HEK293 (cell line): ENCODE measurements at regions not wholly inside any gene's neighbourhood (a gene's known extent, or its start where the extent isn't known, plus 50 kb on each side); places are given as distances from the start of the nearest gene placed in this dataset.
"Not testable (repeated sequence)": the region's sequence is repeated elsewhere in the genome, so short reads cannot be mapped to it uniquely, and the experiment has no call there.

Source experiments
- CTCF ChIA-PET: fragments of 350-600 bp; formaldehyde crosslinking; extraction: SDS; loops from one replicate; lab custom pipeline; 2021; ENCODE audit warnings: antibody characterized with exemption; lab: Yijun Ruan, JAX
- POLR2A ChIA-PET: fragments of 300-600 bp; formaldehyde crosslinking; extraction: SDS; loops from one replicate; lab custom pipeline; 2020; ENCODE audit warnings: antibody characterized with exemption, inconsistent platforms; lab: Yijun Ruan, JAX
- H3K27ac ChIP-seq: fragments of 200-500 bp; sonication (Bioruptor generic); 2 replicates; pipeline ENCODE4 v1.5.1; 2014; ENCODE audit warnings: low read depth, low read length, control low read depth, inconsistent platforms; ENCODE audit errors: extremely low read depth
- H3K36me3 ChIP-seq, 2 experiments: fragments of 200-500 bp in 1 of 2; sonication (Bioruptor generic) in 1 of 2; 1 replicate in 1 of 2; 2 replicates in 1 of 2; pipeline ENCODE4 v1.5.1; 2014 to 2017; ENCODE audit warnings: inconsistent platforms in 2 of 2, low read length in 2 of 2; ENCODE audit not compliant: control insufficient read depth in 2 of 2, insufficient read depth in 1 of 2
- H3K4me1 ChIP-seq: fragments of 200-500 bp; sonication (Bioruptor generic); 2 replicates; pipeline ENCODE4 v1.5.1; 2014; ENCODE audit warnings: mild to moderate bottlenecking, low read length, inconsistent platforms; ENCODE audit not compliant: control insufficient read depth, insufficient read depth
- H3K4me3 ChIP-seq: 2 replicates; pipeline ENCODE4 v1.5.1; 2011; ENCODE audit warnings: low read depth, mild to moderate bottlenecking, control low read depth, low read length, moderate library complexity
- H3K9me3 ChIP-seq: fragments of 200-500 bp; sonication (Bioruptor generic); 2 replicates; pipeline ENCODE4 v1.5.1; 2014; ENCODE audit warnings: low read depth, low read length, inconsistent platforms; ENCODE audit not compliant: control insufficient read depth, insufficient read depth
- RBAK ChIP-seq: fragments of 450-650 bp; formaldehyde crosslinking; IDR thresholded peaks from 2 replicates; pipeline ENCODE4 v1.5.1; 2016; ENCODE audit warnings: missing biosample characterization, missing genetic modification characterization
- SP2 ChIP-seq: fragments of 450-650 bp; formaldehyde crosslinking; IDR thresholded peaks from 2 replicates; pipeline ENCODE4 v1.5.1; 2016; ENCODE audit warnings: missing biosample characterization, missing genetic modification characterization
- SP7 ChIP-seq: fragments of 450-650 bp; formaldehyde crosslinking; IDR thresholded peaks from 2 replicates; pipeline ENCODE4 v1.5.1; 2016; ENCODE audit warnings: missing biosample characterization, missing genetic modification characterization
- ZBTB26 ChIP-seq: fragments of 450-650 bp; formaldehyde crosslinking; optimal IDR thresholded peaks from 2 replicates; pipeline ENCODE3; 2016; ENCODE audit warnings: missing biosample characterization, mild to moderate bottlenecking, missing genetic modification characterization
- ZNF148 ChIP-seq: fragments of 450-650 bp; formaldehyde crosslinking; IDR thresholded peaks from 2 replicates; pipeline ENCODE4 v1.5.0; 2017; ENCODE audit warnings: missing biosample characterization, missing genetic modification characterization, borderline replicate concordance
- ZNF335 ChIP-seq: fragments of 450-650 bp; formaldehyde crosslinking; conservative IDR thresholded peaks from 2 replicates; pipeline ENCODE4 v1.5.1; 2016; ENCODE audit warnings: missing biosample characterization, missing genetic modification characterization
- ZNF623 ChIP-seq: fragments of 450-650 bp; formaldehyde crosslinking; IDR thresholded peaks from 2 replicates; pipeline ENCODE4 v1.5.1; 2016; ENCODE audit warnings: missing biosample characterization, missing genetic modification characterization
- ZNF639 ChIP-seq: fragments of 450-650 bp; formaldehyde crosslinking; IDR thresholded peaks from 2 replicates; pipeline ENCODE4 v1.5.1; 2016; ENCODE audit warnings: missing biosample characterization, missing genetic modification characterization

- H3K36me3 ChIP-seq, H3K9me3 ChIP-seq, H3K4me1 ChIP-seq, H3K4me3 ChIP-seq, POLR2A ChIA-PET, H3K27ac ChIP-seq, CTCF ChIA-PET: not testable (repeated sequence)
Observed at GRCh38 chr9:63823375-63824201, 1461.4 kb downstream of the FOXD4L5 start.

GRCh38 chr9:63822615-63823374 is 1462.2 kb downstream of the FOXD4L5 start:
- H3K27ac ChIP-seq, H3K4me3 ChIP-seq, H3K36me3 ChIP-seq, H3K4me1 ChIP-seq, H3K9me3 ChIP-seq, CTCF ChIA-PET, POLR2A ChIA-PET: not testable (repeated sequence)

GRCh38 chr9:63821293-63821692 is 1463.7 kb downstream of the FOXD4L5 start:
- POLR2A ChIA-PET, H3K4me3 ChIP-seq, H3K36me3 ChIP-seq, H3K4me1 ChIP-seq, H3K9me3 ChIP-seq, CTCF ChIA-PET, H3K27ac ChIP-seq: not testable (repeated sequence)

GRCh38 chr9:63820882-63821281 is 1464.1 kb downstream of the FOXD4L5 start:
- CTCF ChIA-PET, POLR2A ChIA-PET: not testable (repeated sequence)

GRCh38 chr9:63820383-63820782 is 1464.6 kb downstream of the FOXD4L5 start:
- H3K4me3 ChIP-seq, CTCF ChIA-PET, POLR2A ChIA-PET: not testable (repeated sequence)

More at GRCh38 chr9:63820882-63821281, 1464.1 kb downstream of the FOXD4L5 start:
- not testable (repeated sequence) for H3K4me3 ChIP-seq, H3K27ac ChIP-seq, H3K4me1 ChIP-seq, H3K9me3 ChIP-seq, H3K36me3 ChIP-seq

GRCh38 chr9:63817622-63818518 is 1467.1 kb downstream of the FOXD4L5 start:
- H3K4me3 ChIP-seq = peak overlapping the region; percentile 27
- H3K4me1 ChIP-seq = no peaks in the 10 kb centered on the region
- H3K9me3 ChIP-seq = no peaks in the 10 kb centered on the region
- TF ChIP-seq ZNF148 (tag by site-specific recombination) (no peak), SP2 (tag by site-specific recombination) (no peak), ZNF335 (no peak), ZNF639 (no peak), RBAK (tag by site-specific recombination) (no peak), ZBTB26 (tag by site-specific recombination) (peak; percentile 57), SP7 (tag by site-specific recombination) (no peak), ZNF623 (tag by site-specific recombination) (no peak)
- POLR2A ChIA-PET = interaction anchor here (1.4 to 1.7 kb wide), 3 partner anchors 1015 to 1019 kb away, joined by 8 to 11 read pairs (median 10); no protein-coding TSS in a partner anchor
- peak overlapping the region; percentile 41; the same call in 1 of the 2 replicates for H3K27ac ChIP-seq
- H3K36me3 ChIP-seq = no peaks in the 10 kb centered on the region
- CTCF ChIA-PET = interaction anchor here (0.7 to 0.8 kb wide), 2 partner anchors 1017 to 1019 kb away, joined by 3 to 4 read pairs; no protein-coding TSS in a partner anchor

More at GRCh38 chr9:63820383-63820782, 1464.6 kb downstream of the FOXD4L5 start:
- H3K9me3 ChIP-seq, H3K27ac ChIP-seq, H3K4me1 ChIP-seq, H3K36me3 ChIP-seq: not testable (repeated sequence)
